ENCODE measurements at regions not wholly inside any gene's neighbourhood (a gene's known extent, or its start where the extent isn't known, plus 50 kb on each side); places are given as distances from the start of the nearest gene placed in this dataset.
A peak's percentile ranks its signal among the peaks of the same experiment; 100 is the strongest.
"Not testable (repeated sequence)": the region's sequence is repeated elsewhere in the genome, so short reads cannot be mapped to it uniquely, and the experiment has no call there.

DNA sequence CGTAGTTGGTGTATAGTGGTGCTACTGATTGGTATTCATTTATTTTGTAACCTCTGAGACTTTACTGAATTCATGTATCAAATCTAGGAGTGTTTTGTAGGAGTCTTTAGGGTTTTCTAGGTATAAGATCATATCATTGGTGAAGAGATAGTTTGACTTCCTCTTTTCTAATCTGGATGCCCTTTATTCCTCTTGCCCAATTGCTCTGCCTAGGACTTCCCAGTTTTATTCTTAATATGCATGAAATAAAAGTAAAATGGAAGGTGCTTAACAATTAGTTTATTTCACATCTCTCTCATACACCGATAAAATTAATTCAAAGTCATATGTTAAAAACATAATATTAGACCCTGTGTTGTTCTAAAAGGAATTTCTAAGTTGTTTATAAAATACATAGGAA lies 95.2 kb downstream of the CCDC74A start:
- H3K4me1 ChIP-seq; H4K20me1 ChIP-seq; H3K9me3 ChIP-seq (replicated peaks in 1 of 11); H3K4me3 ChIP-seq; H3K9ac ChIP-seq; H3K27me3 ChIP-seq; H3K4me2 ChIP-seq; H3K36me3 ChIP-seq; H3K27ac ChIP-seq: not testable (repeated sequence)

DNA sequence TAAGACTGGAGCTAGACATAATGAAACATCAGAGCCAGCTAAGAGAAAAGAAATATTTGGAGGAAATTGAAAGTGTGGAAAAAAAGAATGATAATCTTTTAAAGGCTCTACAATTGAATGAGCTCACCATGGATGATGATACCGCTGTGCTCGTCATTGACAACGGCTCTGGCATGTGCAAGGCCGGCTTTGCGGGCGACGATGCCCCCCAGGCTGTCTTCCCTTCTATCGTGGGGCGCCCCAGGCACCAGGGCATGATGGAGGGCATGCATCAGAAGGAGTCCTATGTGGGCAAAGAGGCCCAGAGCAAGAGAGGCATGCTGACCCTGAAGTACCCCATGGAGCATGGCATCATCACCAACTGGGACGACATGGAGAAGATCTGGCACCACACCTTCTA lies 98.3 kb downstream of the CCDC74A start:
- H3K4me2 ChIP-seq; H3K27ac ChIP-seq; H3K27me3 ChIP-seq; H3K36me3 ChIP-seq; H3K4me1 ChIP-seq; H3K9me3 ChIP-seq (replicated peaks in 1 of 11); H3K9ac ChIP-seq; H4K20me1 ChIP-seq; H3K4me3 ChIP-seq: not testable (repeated sequence)

DNA sequence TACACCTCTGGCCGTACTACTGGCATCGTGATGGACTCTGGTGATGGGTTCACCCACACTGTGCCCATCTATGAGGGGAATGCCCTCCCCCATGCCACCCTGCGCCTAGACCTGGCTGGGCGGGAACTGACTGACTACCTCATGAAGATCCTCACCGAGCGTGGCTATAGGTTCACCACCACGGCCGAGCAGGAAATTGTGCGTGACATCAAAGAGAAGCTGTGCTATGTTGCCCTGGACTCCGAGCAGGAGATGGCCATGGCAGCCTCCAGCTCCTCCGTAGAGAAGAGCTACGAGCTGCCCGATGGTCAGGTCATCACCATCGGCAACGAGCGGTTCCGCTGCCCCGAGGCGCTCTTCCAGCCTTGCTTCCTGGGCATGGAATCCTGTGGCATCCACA lies 98.9 kb downstream of the CCDC74A start:
- not testable (repeated sequence) for H4K20me1 ChIP-seq; H3K4me2 ChIP-seq; H3K27me3 ChIP-seq; H3K9me3 ChIP-seq (replicated peaks in 1 of 11); H3K4me1 ChIP-seq; H3K4me3 ChIP-seq; H3K36me3 ChIP-seq; H3K27ac ChIP-seq; H3K9ac ChIP-seq

DNA sequence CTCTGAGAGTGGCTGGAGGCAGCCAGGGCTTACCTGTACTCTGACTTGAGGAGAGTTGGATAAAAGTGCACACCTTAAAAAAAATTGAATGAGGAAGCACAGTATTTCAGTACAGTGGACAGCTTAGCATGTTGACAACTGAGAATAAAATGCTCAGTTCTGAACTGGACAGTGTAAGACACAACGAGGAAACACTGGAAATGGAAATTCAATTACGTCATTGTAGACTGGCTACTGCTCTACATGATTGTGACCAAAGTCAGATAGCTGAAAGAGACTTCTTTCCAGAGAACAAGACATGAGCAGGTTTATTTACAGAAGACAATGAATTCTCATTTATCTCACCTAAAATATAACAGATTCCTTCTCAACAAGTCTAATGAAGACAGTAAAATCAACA lies 100.1 kb downstream of the CCDC74A start:
- not testable (repeated sequence) for H3K9ac ChIP-seq; H4K20me1 ChIP-seq; H3K27ac ChIP-seq; H3K4me2 ChIP-seq; H3K36me3 ChIP-seq; H3K9me3 ChIP-seq (replicated peaks in 1 of 11); H3K27me3 ChIP-seq; H3K4me1 ChIP-seq; H3K4me3 ChIP-seq

DNA sequence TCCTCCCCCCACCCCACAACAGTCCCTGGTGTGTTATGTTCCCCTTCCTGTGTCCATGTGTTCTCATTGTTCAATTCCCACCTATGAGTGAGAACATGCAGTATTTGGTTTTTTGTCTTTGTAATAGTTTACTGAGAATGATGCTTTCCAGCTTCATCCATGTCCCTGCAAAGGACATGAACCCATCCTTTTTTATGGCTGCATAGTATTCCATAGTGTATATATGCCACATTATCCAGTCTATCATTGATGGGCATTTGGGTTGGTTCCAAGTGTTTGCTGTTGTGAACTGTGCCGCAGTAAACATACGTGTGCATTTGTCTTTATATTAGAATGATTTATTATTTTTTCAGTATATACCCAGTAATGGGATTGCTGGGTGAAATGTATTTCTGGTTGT lies 104.0 kb downstream of the CCDC74A start:
- H3K9me3 ChIP-seq (replicated peaks in 1 of 11); H3K4me2 ChIP-seq; H3K4me3 ChIP-seq; H3K9ac ChIP-seq; H3K27ac ChIP-seq; H3K36me3 ChIP-seq; H4K20me1 ChIP-seq; H3K4me1 ChIP-seq; H3K27me3 ChIP-seq: not testable (repeated sequence)

DNA sequence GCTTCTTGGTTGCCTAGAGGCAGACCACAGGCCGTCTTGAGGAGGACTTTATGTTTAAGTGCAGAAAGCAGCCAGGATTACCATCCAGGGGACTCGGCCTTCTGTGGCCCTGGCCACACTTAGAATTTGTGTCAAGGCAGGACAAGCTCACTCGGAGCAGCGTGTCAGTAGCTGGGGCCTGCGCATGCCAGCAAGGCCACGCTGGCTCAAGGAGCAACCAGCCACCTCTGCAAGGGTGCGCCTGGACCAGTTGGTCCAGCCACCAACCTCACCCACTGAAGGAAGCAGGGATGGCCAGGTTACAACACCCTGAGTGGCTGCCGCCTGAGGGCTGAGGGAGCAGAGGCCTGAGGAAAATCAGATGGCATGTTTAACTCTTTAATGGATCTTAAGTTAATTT lies 105.7 kb downstream of the CCDC74A start:
- H3K36me3 ChIP-seq; H3K27me3 ChIP-seq; H3K27ac ChIP-seq; H4K20me1 ChIP-seq; H3K9me3 ChIP-seq (replicated peaks in 1 of 11); H3K9ac ChIP-seq; H3K4me2 ChIP-seq; H3K4me3 ChIP-seq: not testable (repeated sequence)
- H3K4me1 ChIP-seq = peaks cover 0 to 15% (median 8%) of the 10 kb centered on the region in 10 experiments; a peak in 13 of 20 replicates

DNA sequence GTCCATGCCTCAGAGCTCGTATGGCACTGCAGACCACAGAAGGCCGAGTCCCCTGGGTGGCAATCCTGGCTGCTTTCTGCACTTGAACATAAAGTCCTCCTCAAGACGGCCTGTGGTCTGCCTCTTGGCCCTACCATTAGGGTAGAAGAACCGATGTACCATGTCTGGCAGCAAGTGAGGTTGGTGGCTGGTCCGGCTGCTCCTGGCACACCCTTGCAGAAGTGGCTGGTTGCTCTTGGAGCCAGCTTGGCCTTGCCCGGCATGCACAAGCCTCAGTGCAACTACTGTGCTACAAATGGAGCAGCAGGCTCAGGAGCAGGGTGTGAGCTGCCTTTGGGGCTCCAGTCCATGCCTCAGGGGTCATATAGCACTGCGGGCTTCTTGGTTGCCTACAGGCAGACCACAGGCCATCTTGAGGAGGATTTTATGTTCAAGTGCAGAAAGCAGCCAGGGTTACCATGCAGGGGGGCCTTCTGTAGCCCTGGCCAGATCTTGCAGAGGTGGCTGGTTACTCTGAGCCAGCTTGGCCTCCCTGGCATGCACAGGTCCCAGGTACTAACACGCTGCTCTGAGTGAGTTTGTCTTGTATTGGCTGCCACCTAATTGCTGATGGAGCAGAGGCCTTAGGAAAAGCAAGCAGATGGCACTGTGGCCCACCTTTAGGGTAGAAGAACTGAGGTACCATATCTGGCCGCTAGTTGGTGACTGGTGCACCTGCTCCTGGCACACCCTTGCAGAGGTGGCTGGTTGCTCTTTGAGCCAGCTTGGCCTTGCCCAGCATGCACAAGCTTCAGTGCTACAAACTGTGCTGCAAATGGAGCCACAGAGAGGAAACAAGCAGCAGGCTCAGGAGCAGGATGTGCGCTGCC lies 106.4 kb downstream of the CCDC74A start:
- not testable (repeated sequence) for H3K27ac ChIP-seq; H3K27me3 ChIP-seq; H3K36me3 ChIP-seq; H3K4me2 ChIP-seq; H4K20me1 ChIP-seq; H3K4me3 ChIP-seq; H3K9me3 ChIP-seq (replicated peaks in 1 of 11); H3K9ac ChIP-seq
- H3K4me1 ChIP-seq = peaks cover 0 to 15% (median 8%) of the 10 kb centered on the region in 10 experiments; a peak in 13 of 20 replicates

DNA sequence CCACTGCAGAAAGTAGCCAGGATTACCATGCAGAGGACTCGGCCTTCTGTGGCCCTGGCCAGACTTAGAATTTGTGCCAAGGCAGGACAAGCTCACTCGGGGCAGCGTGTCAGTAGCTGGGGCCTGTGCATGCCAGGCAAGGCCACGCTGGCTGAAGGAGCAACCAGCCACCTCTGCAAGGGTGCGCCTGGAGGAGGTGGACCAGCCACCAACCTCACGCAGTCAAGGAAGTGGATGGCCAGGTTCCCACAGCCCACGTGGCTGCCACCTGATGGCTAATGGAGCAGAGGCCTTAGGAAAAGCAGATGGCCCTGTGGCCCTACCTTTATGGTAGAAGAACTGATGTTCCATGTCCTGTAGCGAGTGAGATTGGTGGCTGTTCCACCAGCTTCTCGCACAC lies 107.9 kb downstream of the CCDC74A start:
- Histone ChIP-seq H3K9me3 (replicated peaks in 1 of 11) (peaks cover 0 to 10% (median 3%) of the 10 kb centered on the region in 11 experiments; a peak in 7 of 22 replicates), H4K20me1 (no peaks in the 10 kb centered on the region), H3K27me3 (no peaks in the 10 kb centered on the region), H3K4me2 (no peak overlapping the region), H3K27ac (no peak overlapping the region), H3K36me3 (no peaks in the 10 kb centered on the region), H3K4me1 (peaks cover 4 to 18% (median 11%) of the 10 kb centered on the region in 10 experiments), H3K9ac (no peak overlapping the region), H3K4me3 (no peak overlapping the region)
- no peak for TF ChIP-seq Cebpa-rat (IDR thresholded peaks at IDR 0.05)

DNA sequence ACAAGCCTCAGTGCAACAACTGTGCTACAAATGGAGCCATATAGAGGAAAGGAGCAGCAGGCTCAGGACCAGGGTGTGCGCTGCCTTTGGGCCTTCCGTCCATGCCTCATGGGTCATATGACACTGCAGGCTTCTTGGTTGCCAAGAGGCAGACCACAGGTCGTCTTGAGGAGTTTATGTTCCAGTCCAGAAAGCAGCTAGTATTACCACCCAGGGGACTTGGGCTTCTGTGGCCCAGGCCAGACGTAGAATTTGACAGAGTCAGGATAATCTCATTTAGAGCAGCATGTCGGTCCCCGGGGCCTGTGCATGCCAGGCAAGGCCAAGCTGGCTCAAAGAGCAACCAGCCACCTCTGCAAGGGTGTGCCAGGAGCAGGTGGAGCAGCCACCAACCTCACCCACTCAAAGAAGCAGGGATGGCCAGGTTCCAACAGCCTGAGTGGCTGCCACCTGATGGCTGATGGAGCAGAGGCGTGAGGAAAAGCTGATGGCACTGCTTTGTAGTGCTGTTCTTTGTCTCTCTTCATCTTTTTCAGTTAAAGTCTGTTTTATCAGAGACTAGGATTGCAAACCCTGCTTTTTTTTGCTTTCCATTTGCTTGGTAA lies 109.1 kb downstream of the CCDC74A start:
- not testable (repeated sequence) for H3K9me3 ChIP-seq (replicated peaks in 1 of 11); H3K9ac ChIP-seq; H3K27ac ChIP-seq; H3K36me3 ChIP-seq; H3K27me3 ChIP-seq; H3K4me3 ChIP-seq; H4K20me1 ChIP-seq
- peaks cover 16 to 30% (median 22%) of the 10 kb centered on the region in 10 experiments for H3K4me1 ChIP-seq
- peak overlapping the region in 8 of 11 experiments; percentile 26 to 61 (median 55); a peak in 14 of 22 replicates for H3K4me2 ChIP-seq

DNA sequence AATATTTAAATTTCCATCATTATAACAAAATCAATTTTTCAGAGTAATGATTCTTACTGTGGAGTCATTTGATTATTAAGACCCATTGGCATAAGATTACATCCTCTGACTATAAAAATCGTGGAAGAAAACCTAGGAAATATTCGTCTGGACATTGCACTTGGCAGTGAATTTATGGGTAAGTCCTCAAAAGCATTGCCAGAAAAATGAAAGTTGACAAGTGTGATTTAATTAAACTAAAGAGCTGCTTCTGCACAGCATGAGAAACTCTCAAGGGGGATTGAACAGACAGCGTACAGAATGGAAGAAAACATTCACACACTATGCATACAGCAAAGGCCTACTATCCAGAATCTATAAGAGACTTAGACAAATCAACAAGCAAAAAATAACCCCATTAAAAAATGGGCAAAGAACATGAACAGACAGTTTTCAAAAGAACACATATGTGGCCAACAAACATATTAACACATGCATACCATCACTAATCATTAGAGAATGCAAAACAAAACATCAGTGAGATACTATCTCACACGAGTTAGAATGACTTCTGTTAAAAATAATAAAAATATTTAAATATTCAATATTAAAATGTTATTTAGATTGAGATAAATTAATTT lies 111.4 kb downstream of the CCDC74A start:
- not testable (repeated sequence) for H4K20me1 ChIP-seq

More for the DNA sequence above, 111.4 kb downstream of the CCDC74A start:
- H3K27me3 ChIP-seq; H3K36me3 ChIP-seq; H3K9me3 ChIP-seq (replicated peaks in 1 of 11); H3K4me3 ChIP-seq; H3K27ac ChIP-seq; H3K4me2 ChIP-seq; H3K9ac ChIP-seq: not testable (repeated sequence)
- H3K4me1 ChIP-seq = peaks cover 20 to 37% (median 30%) of the 10 kb centered on the region in 10 experiments

Measured in BLaER1 treated with 17β-estradiol and CSF1 and Interleukin-3, amounts not matched to agents 10 nM and 100 nM (cell line).